HG03064 (cell line): ENCODE measurements at regions not wholly inside any gene's neighbourhood (a gene's known extent, or its start where the extent isn't known, plus 50 kb on each side); places are given as distances from the start of the nearest gene placed in this dataset.
"Not testable (repeated sequence)": the region's sequence is repeated elsewhere in the genome, so short reads cannot be mapped to it uniquely, and the experiment has no call there.

ENCODE experiments used
- ATAC-seq: cut with Tn5 transposase; IDR thresholded peaks from one replicate; pipeline ENCODE4 v1.9.1; 2021; ENCODE audit warnings: low read depth; ENCODE audit not compliant: unreplicated experiment

DNA sequence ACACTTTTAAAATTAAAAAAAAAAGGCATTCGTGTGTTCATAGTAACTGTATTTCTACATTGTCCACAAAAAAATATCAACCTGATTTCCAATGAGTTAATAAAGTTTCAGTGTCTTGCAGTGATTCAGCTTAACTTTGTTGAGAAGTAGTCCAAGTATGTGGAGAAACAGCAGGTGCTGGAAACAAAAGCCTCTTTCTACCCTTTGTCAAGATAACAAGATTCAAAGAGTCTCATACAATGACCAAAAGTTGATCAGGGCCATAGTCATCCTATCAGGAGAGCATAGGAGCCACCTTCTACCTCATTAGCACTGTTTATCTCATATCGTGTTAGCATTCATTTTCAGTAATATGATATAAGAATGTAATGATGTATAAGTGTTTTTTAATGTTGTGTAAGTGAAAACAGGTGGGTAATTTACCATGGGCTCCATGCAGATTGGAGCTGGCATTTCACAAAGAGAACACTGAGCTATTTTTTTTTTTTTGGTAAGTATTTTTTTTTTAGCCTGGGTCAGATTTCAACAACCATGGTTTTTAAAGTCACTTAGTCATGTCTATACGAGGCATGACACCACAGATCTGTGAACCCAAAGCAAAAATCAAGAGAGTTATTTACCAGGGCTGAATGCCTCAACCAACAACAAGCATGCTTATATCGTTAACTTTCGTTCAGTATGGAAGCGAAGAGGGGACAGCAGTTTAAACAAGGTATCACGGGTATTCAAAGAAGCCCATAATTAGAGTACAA, 165.0 kb upstream of the ZNF521 start:
- ATAC-seq, result no peak

DNA sequence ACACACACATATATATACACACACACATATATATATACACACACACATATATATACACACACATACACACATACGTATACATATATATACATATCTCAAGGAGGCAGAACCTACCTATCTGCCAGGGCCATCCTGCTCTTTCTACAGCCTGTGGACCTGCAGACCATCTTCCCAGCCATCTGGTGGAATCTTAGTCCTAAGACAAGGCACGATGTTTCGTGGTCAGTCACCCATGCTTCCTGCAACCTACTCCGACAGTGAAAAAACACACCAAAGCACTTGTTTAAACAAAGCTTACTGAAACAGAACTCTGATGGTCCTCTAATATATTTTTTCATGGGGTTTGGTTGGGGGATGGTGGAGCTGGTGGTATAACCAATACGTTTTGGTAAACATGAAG, 164.2 kb upstream of the ZNF521 start:
- no peak for ATAC-seq

DNA sequence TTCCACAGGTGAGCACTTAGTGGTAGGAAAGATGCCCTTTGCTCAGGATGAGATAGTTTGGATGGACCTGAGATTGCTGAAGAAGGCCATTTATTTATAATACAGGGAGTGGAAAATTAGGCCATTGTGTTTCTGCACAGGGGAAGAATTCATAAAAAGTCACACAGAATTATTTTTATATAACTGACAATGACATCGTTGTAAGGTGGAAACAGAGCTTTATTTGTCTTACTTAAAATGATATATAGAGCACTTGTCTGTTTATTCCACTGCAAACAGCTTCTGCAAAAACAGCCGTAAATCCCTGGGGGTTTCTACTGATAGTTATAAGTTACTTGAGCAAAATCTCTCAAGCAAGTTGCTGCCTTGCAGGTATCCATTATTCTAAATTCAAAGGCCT, 158.1 kb upstream of the ZNF521 start:
- ATAC-seq, result no peak

DNA sequence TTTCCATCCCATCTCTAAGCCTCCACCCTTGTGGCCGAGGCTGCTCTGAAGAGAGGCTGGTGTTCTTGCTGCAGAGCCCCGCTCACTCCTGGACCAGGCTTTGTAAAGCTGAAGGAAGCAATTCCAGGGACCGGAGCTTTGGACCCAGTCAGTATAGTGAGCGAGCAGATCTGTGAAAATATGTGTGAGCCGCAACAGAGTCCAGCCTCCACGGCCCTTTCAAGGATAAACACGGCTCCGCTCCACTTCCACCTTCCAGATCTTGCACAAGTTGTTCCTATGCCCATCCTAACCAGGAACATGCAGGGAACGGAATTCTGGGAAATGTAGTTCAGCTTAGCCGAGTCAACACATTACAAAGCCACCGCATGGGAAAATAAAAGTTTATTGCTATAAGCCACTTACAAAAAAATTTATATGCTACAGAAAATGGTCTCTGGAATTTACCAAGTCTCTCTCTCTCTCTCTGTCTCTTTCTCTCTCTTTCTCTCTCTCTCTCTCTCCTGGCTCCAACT, 151.7 kb upstream of the ZNF521 start:
- no peak for ATAC-seq

DNA sequence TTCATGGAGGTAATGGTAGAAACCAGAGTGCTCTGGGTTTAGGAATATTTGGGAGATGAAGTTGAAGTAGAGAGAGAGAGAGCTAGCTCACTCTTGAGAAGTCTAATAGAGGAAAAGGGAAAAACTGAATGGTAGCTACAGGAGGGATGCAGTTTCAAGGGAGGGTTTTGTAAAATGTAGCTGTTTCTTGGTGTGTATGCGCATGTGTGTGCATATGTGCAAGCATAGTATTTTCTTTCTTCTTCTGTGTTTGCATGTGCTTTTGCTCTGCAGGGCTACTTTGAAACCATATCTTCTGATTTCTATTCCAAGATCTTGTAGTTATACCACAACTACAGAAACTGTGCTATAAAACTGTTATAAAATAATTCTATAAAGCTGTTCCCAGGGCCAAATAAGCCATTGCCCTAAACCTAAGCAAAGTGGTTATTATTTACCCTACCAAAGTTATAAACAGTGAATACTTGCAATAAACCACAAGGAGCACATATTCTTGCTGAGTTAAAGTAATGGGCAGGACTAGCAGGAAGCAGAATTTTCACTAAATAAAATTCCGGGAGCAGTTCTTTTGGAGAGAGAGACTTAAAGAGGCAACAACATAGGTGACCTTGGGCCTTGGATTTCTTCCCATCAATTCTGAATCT, 145.3 kb upstream of the ZNF521 start:
- no peak for ATAC-seq

- no peak for ATAC-seq
Measured at GRCh38 chr18:25496544-25496943, 144.6 kb upstream of the ZNF521 start.

GRCh38 chr18:25495606-25496005, 143.6 kb upstream of the ZNF521 start:
- no peak for ATAC-seq

DNA sequence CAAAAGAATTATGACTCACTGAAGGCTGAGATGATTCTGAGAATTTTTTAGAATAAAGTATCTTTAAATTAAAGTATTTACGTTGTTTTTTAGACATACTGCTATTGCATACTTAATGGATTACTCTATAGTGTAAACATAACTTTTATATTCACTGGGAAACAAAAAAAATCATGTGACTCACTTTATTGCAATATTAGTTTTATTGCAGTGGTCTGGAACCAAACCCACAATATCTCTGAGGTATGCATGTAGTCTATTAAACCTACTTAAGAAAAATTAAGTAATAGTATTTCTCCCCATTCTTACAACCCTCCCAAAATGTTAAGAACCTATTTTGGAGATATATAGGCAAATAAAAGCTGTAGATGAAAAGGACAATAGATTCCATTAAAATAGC, 142.9 kb upstream of the ZNF521 start:
- ATAC-seq, result no peak

DNA sequence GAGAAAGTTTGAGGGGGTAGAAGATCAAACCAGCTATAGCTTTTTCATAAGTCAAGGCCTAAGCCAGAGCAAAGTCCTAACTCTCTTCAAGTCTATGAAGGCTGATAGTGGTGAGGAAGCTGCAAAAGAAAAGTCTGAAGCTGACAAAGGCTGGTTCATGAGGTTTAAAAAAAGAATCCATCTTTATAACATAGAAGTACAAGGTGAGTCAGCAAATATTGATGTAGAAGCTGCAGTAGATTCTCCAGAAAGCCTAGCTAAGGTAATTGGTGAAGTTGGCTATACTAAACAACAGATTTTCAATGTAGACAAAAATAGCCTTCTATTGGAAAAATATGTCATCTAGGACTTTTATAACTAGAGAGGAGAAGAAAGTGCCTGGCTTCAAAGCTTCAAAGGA, 141.4 kb upstream of the ZNF521 start:
- ATAC-seq, result no peak

- ATAC-seq, result no peak
Measured at GRCh38 chr18:25490316-25490715, 138.3 kb upstream of the ZNF521 start.

GRCh38 chr18:25473008-25473407, 121.0 kb upstream of the ZNF521 start:
- ATAC-seq, result no peak

- not testable (repeated sequence) for ATAC-seq
Measured at GRCh38 chr18:25470756-25471524, 119.0 kb upstream of the ZNF521 start.

DNA sequence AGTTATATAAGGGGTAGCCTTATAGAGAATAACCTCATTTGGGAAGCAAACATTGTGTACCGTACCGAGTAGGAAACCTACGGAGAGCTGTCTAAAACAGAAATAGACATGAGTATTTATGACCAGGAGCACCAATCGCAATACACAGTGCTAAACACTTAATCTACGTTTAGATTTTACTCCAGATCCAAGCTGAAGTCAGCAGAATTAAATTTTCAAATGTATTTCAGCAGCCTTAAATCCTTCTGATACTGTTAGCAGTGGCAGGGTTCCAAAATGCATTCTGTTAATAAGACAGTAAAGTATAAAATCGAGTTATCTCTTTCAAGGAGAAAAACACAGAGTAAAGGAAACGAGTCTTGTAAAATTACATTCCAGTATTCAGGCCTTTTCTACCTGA, 118.1 kb upstream of the ZNF521 start:
- ATAC-seq, result no peak

GRCh38 chr18:25469489-25469888, 117.5 kb upstream of the ZNF521 start:
- ATAC-seq, result no peak

DNA sequence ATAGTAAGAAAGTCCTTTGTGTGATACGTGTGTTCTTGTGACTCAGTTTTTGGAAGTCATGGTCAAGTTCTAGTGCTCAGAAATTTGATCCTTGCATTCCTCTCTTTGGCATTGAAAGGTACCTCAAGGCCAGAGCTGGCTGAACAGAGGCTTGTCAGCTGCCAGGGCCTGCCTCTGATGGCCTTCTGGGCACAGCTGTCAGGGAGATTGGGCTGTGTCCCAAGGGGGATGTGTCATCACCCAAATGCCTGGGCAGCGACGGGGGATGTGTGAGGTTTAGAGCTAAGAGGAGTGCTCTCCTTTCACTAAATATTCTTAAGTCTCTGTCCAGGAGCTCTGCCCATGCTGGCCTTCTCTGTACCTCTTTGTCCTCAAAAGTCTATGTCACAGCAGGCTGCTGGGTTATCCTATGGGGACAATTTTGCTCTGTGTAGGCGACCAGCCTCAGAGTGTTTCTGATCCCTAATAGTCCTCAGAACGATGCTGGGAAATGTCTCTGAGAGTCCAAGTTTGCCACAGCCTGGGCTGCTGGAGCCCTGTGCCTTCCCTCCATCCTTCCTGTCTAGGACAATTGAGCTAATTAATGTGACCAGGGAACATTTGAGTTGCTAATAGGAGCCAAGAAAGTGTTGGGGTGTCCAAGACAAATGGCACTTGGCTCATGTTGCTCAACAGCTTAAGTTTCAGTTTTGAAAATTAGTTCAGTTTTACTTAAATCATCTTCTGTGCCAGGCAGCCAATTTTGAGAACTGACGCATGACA, 115.4 kb upstream of the ZNF521 start:
- ATAC-seq, result no peak

DNA sequence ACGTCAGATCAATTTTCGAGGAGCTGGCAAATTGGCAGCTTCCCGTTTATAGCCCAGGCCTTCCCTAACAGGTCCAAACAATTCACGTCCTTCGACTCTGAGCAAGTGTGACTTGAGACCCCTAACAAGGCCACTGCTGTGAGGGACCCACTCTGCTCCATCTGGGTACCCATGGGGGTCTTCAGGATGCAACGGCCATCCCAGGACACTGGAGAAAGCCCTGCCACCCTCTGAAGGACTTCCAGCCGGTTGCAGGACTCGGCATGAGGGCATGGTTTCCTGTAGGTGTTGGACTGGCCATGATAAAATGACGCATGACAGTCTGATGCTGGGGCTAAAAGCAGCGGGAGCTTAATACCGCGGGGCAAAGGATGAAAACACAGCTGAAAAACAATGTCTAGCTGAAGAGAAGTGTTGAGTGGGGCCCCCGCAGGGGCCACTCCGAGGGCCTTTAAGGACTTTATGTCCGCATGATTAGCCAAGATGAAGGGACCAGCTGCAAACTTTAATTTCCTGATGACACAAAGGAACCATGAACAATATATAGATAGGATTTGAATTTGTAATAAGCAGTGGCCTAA, 113.3 kb upstream of the ZNF521 start:
- no peak for ATAC-seq

- no peak for ATAC-seq
Measured at GRCh38 chr18:25464227-25464626, 112.3 kb upstream of the ZNF521 start.

DNA sequence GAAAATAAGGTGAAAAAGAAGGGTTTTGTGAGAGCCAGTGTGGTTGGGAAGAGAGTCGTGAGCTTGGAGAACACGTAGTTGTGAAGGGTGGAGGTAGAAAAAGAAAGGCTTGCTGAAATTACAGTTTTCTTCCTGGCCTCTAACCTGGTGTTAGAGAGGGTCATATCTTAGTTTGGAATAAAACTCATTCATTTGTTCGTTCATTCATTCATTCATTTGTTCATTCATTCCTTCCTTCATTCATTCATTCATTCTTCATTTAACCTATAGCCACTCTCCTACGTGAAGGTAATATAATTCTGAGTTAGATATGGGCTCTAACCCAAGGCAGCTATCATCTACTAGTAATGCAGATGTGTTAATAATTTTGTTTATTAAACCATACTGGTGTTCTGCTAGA, 111.8 kb upstream of the ZNF521 start:
- no peak for ATAC-seq

GRCh38 chr18:25459814-25460213, 107.8 kb upstream of the ZNF521 start:
- no peak for ATAC-seq

- no peak for ATAC-seq
Measured at GRCh38 chr18:25457601-25458000, 105.6 kb upstream of the ZNF521 start.
